PC-9 (cell line): ENCODE measurements at regions not wholly inside any gene's neighbourhood (a gene's known extent, or its start where the extent isn't known, plus 50 kb on each side); places are given as distances from the start of the nearest gene placed in this dataset.
A peak's percentile ranks its signal among the peaks of the same experiment; 100 is the strongest.

Source experiments
- BruUV-seq: library from RNA; stranded (reverse); fragments of 400-500 nt; replicated peaks from 2 replicates; lab custom pipeline; 2021; lab: Mats Ljungman, UMichigan
- CTCF ChIA-PET: fragments of 300-600 bp; sonication (Branson Sonifier 250); formaldehyde crosslinking; loops from one replicate; lab custom pipeline; 2022; ENCODE audit warnings: antibody characterized with exemption; lab: Charles Lee
- POLR2A ChIA-PET: fragments of 300-600 bp; sonication (Branson Sonifier 250); formaldehyde crosslinking; loops from one replicate; lab custom pipeline; 2022; ENCODE audit warnings: antibody characterized with exemption; ENCODE audit not compliant: unreplicated experiment; lab: Charles Lee
- DNase-seq, 2 experiments: peaks; one replicate each; pipeline versions ENCODE4 v3.0.0 to v3.0.0-alpha.2; 2015 to 2022; ENCODE audit warnings: mixed read lengths in 1 of 2
- H2AFZ ChIP-seq: fragments of 200-600 bp; sonication (generic); 2 replicates; pipeline ENCODE4 v1.8.1; 2017; ENCODE audit warnings: antibody characterized with exemption
- H3F3A ChIP-seq: fragments of 200-600 bp; sonication (generic); 2 replicates; pipeline ENCODE4 v1.8.1; 2017; ENCODE audit warnings: antibody characterized with exemption, mild to moderate bottlenecking, low read depth; ENCODE audit not compliant: insufficient read depth
- H3K27ac ChIP-seq: fragments of 200-600 bp; sonication (generic); 2 replicates; pipeline ENCODE4 v1.6.1; 2016; ENCODE audit warnings: mixed run types
- H3K27me3 ChIP-seq: fragments of 200-600 bp; sonication (generic); 2 replicates; pipeline ENCODE4 v1.6.1; 2016; ENCODE audit warnings: low read depth, mixed run types; ENCODE audit not compliant: insufficient read depth
- H3K36me3 ChIP-seq: fragments of 200-600 bp; sonication (generic); 2 replicates; pipeline ENCODE4 v1.6.1; 2016; ENCODE audit warnings: low read depth, mixed run types
- H3K4me1 ChIP-seq: fragments of 200-600 bp; sonication (generic); replicated peaks from 2 replicates; pipeline ENCODE4 v1.6.1; 2016; ENCODE audit warnings: mixed run types; ENCODE audit not compliant: insufficient read depth
- H3K4me2 ChIP-seq: fragments of 200-600 bp; sonication (generic); 2 replicates; pipeline ENCODE4 v1.6.1; 2017; ENCODE audit warnings: mixed run types
- H3K4me3 ChIP-seq: fragments of 200-600 bp; sonication (generic); 2 replicates; pipeline ENCODE4 v1.6.1; 2016; ENCODE audit warnings: mixed run types
- H3K79me2 ChIP-seq: fragments of 200-600 bp; sonication (generic); 2 replicates; pipeline ENCODE4 v1.6.1; 2017; ENCODE audit warnings: low read depth, mixed run types
- H3K9me2 ChIP-seq: fragments of 200-600 bp; sonication (generic); 2 replicates; pipeline ENCODE4 v1.8.1; 2017; ENCODE audit warnings: mild to moderate bottlenecking; ENCODE audit not compliant: insufficient read depth
- H3K9me3 ChIP-seq: fragments of 200-600 bp; sonication (generic); 2 replicates; pipeline ENCODE4 v1.8.1; 2016; ENCODE audit warnings: low read depth; ENCODE audit not compliant: insufficient read depth
- H4K20me1 ChIP-seq: fragments of 200-600 bp; sonication (generic); 2 replicates; pipeline ENCODE4 v1.8.1; 2017; ENCODE audit not compliant: insufficient read depth
- EZH2 ChIP-seq: fragments of 200-600 bp; sonication (generic); IDR thresholded peaks from 2 replicates; pipeline ENCODE4 v1.8.0; 2017; ENCODE audit warnings: antibody characterized with exemption, low read depth
- intact Hi-C: fragments of 100-400 bp; cut with micrococcal nuclease; formaldehyde crosslinking; loops from one replicate; pipeline ENCODE4 v1.10.0; 2022; ENCODE audit not compliant: unreplicated experiment
- TF ChIP-seq, protein P1 (sequence below): fragments of 200-600 bp; sonication (generic); conservative IDR thresholded peaks from 2 replicates; pipeline ENCODE4 v1.6.1; 2017; ENCODE audit warnings: mixed run types, antibody characterized with exemption, mild to moderate bottlenecking, moderate library complexity

DNA sequence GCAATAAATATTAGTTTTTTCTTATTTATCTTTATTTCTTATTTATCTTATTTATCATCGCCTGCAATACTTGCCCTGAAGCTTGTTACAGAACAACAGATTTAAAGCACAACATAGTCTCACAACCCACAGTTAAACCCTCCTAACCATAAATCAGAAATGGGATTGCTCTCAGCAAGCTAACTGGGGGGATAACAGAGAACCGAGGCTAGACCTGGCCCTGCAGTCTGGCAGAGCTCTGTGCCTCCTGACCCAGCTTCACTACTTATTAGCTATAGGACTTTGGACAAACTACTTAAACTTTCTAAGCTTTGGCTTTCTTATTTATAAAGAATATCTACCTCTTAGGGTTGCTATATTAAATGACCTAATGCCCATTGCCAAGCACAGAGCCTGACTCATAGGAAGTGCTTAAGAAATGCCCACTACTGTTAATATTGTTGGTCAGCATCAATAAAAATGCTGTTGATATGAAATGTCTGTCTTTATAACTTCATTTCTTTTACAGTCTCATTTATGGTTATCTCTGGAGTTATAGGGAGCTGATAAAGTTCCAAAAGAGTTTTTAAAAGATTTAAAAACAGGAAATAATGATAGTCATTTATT lies 87.9 kb upstream of the BEND6 start:
- TF ChIP-seq, protein P1, sequence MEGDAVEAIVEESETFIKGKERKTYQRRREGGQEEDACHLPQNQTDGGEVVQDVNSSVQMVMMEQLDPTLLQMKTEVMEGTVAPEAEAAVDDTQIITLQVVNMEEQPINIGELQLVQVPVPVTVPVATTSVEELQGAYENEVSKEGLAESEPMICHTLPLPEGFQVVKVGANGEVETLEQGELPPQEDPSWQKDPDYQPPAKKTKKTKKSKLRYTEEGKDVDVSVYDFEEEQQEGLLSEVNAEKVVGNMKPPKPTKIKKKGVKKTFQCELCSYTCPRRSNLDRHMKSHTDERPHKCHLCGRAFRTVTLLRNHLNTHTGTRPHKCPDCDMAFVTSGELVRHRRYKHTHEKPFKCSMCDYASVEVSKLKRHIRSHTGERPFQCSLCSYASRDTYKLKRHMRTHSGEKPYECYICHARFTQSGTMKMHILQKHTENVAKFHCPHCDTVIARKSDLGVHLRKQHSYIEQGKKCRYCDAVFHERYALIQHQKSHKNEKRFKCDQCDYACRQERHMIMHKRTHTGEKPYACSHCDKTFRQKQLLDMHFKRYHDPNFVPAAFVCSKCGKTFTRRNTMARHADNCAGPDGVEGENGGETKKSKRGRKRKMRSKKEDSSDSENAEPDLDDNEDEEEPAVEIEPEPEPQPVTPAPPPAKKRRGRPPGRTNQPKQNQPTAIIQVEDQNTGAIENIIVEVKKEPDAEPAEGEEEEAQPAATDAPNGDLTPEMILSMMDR = no peak
- no peak for TF ChIP-seq EZH2
- Histone ChIP-seq H3K9me2 (no peaks in the 10 kb centered on the region), H3K36me3 (no peaks in the 10 kb centered on the region), H3K4me1 (peaks cover 83% of the 10 kb centered on the region), H3K4me2 (peak overlapping the region; percentile 62), H2AFZ (no peak overlapping the region), H3K4me3 (no peak overlapping the region), H3K79me2 (0 out of 2 replicates have a peak, but pooled peaks cover 18% of the 10 kb centered on the region), H4K20me1 (no peaks in the 10 kb centered on the region), H3K27ac (peak overlapping the region; percentile 85), H3K27me3 (no peaks in the 10 kb centered on the region), H3F3A (peaks cover 35% of the 10 kb centered on the region), H3K9me3 (no peaks in the 10 kb centered on the region)
- ChIA-PET CTCF (interaction anchor here (1.3 kb wide), 1 partner anchor 15 kb away, joined by 4 read pairs; no protein-coding TSS in a partner anchor), POLR2A (interaction anchor here (0.8 kb wide), 1 partner anchor 285 kb away, joined by 6 read pairs; no protein-coding TSS in a partner anchor)
- no TSS peak for BruUV-seq
- peak in 1 of 2 experiments; percentile 66 for DNase-seq
- intact Hi-C loops = no loop called here

DNA sequence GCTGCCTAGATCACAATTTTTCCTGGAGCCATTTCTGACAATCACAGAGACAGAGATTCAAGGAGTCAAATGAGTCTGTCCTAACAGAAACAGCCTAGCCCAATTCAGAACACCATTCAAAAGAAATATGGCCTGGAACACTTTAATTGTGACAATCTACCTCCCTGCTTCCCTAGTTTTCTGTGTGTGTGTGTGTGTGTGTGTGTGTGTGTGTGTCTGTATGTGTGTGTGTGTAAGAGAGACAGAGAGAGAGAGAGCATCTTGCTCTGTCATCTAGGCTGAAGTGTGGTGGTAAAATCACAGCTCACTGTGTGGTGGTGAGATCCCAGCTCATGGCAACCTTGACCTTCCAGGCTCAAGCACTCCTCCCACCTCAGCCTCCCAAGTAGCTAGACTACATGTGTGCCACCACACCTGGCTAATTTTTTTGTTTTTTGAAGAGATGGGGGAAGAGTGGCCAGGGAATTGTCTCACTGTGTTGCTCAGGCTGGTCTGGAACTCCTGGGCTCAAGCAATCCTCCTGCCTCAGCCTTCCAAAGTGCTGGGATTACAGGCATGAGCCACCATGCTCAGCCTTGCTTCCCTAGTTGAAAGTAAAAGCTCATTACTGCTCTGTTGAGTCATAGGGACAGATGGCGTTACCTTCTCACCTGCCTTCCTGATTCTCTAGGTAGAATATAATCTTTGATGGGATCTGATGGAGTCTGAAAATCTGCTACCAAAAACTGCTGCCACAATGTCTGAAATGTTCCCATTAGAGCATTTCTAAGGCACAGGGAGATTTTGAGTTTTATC lies 89.6 kb upstream of the BEND6 start:
- Histone ChIP-seq H3K79me2 (0 out of 2 replicates have a peak, but pooled peaks cover 18% of the 10 kb centered on the region), H3K4me1 (peaks cover 100% of the 10 kb centered on the region)
- no peak for DNase-seq

DNA sequence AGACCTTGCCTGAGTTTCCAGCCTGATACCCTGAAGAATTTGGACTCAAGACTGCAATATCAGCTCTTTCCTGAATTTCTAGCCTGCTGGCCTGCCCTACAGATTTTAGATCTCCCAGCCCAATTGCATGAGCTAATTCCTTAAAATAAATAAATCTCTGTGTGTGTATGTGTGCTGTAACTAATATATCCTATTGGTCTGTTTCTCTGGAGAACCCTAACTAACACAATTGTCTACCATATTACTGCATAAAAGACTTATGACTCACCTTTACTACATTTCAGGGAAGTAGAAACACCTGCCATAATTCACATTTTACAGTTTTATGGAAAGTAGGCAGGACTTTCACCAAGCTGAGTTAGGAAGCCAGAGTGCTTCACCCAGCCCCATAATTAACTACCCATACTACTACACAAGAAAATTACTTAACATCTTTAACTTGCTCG lies 90.7 kb upstream of the BEND6 start:
- 0 out of 2 replicates have a peak, but pooled peaks cover 18% of the 10 kb centered on the region for H3K79me2 ChIP-seq
- H2AFZ ChIP-seq = no peak overlapping the region
- no peaks in the 10 kb centered on the region for H3K27me3 ChIP-seq
- POLR2A ChIA-PET = interaction anchor here (0.6 kb wide), 1 partner anchor 45 kb away, joined by 3 read pairs; no protein-coding TSS in a partner anchor
- no peak for TF ChIP-seq EZH2
- TF ChIP-seq, protein P1 = no peak
- peak overlapping the region; percentile 86 for H3K27ac ChIP-seq
- peaks cover 52% of the 10 kb centered on the region for H3F3A ChIP-seq
- no peaks in the 10 kb centered on the region for H3K9me3 ChIP-seq
- DNase-seq = peak in 1 of 2 experiments; percentile 77
- no peaks in the 10 kb centered on the region for H3K9me2 ChIP-seq
- H3K4me1 ChIP-seq = peaks cover 97% of the 10 kb centered on the region
- CTCF ChIA-PET = no interaction called here
- peak overlapping the region; percentile 48 for H3K4me2 ChIP-seq
- intact Hi-C loops = no loop called here
- no peak overlapping the region for H3K4me3 ChIP-seq
- H4K20me1 ChIP-seq = no peaks in the 10 kb centered on the region
- no TSS peak for BruUV-seq
- H3K36me3 ChIP-seq = no peaks in the 10 kb centered on the region

More for the DNA sequence above, 89.6 kb upstream of the BEND6 start:
- ChIA-PET POLR2A (interaction anchor here (0.5 to 0.6 kb wide), 2 partner anchors 14 to 168 kb away, joined by 5 to 6 read pairs; no protein-coding TSS in a partner anchor), CTCF (interaction anchor here (0.5 to 0.8 kb wide), 2 partner anchors 14 to 154 kb away, joined by 3 read pairs; no protein-coding TSS in a partner anchor)
- Histone ChIP-seq H3K27ac (peak overlapping the region; percentile 86), H3K27me3 (no peaks in the 10 kb centered on the region), H3F3A (peaks cover 51% of the 10 kb centered on the region), H4K20me1 (no peaks in the 10 kb centered on the region), H3K36me3 (no peaks in the 10 kb centered on the region), H2AFZ (no peak overlapping the region), H3K4me2 (peak overlapping the region; percentile 48), H3K9me2 (no peaks in the 10 kb centered on the region), H3K4me3 (no peak overlapping the region), H3K9me3 (no peaks in the 10 kb centered on the region)
- TF ChIP-seq, protein P1 = no peak
- TF ChIP-seq EZH2 = no peak
- BruUV-seq = no TSS peak
- intact Hi-C loops = no loop called here
